ENCODE measurements at regions not wholly inside any gene's neighbourhood (a gene's known extent, or its start where the extent isn't known, plus 50 kb on each side); places are given as distances from the start of the nearest gene placed in this dataset.

GRCh38 chr5:166880456-166880855 lies 1411.0 kb upstream of the WWC1 start:
- Mint-ChIP-seq H3K27ac (no peak overlapping the region), H3K36me3 (ENCODE audit: low read depth) (no peaks in the 10 kb centered on the region), H3K9me3 (ENCODE audit: low read depth) (peaks cover 8% of the 10 kb centered on the region), H3K27me3 (no peaks in the 10 kb centered on the region), H3K4me3 (no peak overlapping the region), H3K4me1 (no peaks in the 10 kb centered on the region)
- ATAC-seq = no peak
- no peak for DNase-seq
- intact Hi-C loops (cut with DNase I, micrococcal nuclease) = no loop called here
- ChIA-PET POLR2A (no interaction called here), CTCF (no interaction called here)

- Mint-ChIP-seq H3K27ac (no peak overlapping the region), H3K27me3 (no peaks in the 10 kb centered on the region), H3K4me3 (no peak overlapping the region), H3K9me3 (ENCODE audit: low read depth) (peaks cover 8% of the 10 kb centered on the region), H3K36me3 (ENCODE audit: low read depth) (no peaks in the 10 kb centered on the region), H3K4me1 (no peaks in the 10 kb centered on the region)
- ChIA-PET POLR2A (no interaction called here), CTCF (no interaction called here)
- DNase-seq (no peak), ATAC-seq (no peak)
- intact Hi-C loops (cut with DNase I, micrococcal nuclease) = no loop called here
These were observed 1409.6 kb upstream of the WWC1 start for GRCh38 chr5:166881802-166882201.

GRCh38 chr5:166883016-166883415 lies 1408.4 kb upstream of the WWC1 start:
- DNase-seq = no peak
- POLR2A ChIA-PET = no interaction called here

GRCh38 chr5:166898166-166898565 lies 1393.3 kb upstream of the WWC1 start:
- ATAC-seq (no peak), DNase-seq (no peak)
- intact Hi-C loops (cut with DNase I, micrococcal nuclease) = no loop called here
- H3K27ac Mint-ChIP-seq = no peak overlapping the region
- no peak overlapping the region for H3K4me3 Mint-ChIP-seq
- CTCF ChIA-PET = no interaction called here
- H3K9me3 Mint-ChIP-seq (ENCODE audit: low read depth) = peaks cover 17% of the 10 kb centered on the region
- H3K4me1 Mint-ChIP-seq = no peaks in the 10 kb centered on the region
- H3K36me3 Mint-ChIP-seq (ENCODE audit: low read depth) = no peaks in the 10 kb centered on the region
- POLR2A ChIA-PET = no interaction called here
- no peaks in the 10 kb centered on the region for H3K27me3 Mint-ChIP-seq

More at GRCh38 chr5:166883016-166883415, 1408.4 kb upstream of the WWC1 start:
- H3K4me3 Mint-ChIP-seq = no peak overlapping the region
- H3K36me3 Mint-ChIP-seq (ENCODE audit: low read depth) = no peaks in the 10 kb centered on the region
- CTCF ChIA-PET = no interaction called here
- no peak overlapping the region for H3K27ac Mint-ChIP-seq
- peaks cover 8% of the 10 kb centered on the region for H3K9me3 Mint-ChIP-seq (ENCODE audit: low read depth)
- H3K27me3 Mint-ChIP-seq = no peaks in the 10 kb centered on the region
- no peaks in the 10 kb centered on the region for H3K4me1 Mint-ChIP-seq
- intact Hi-C loops (cut with DNase I, micrococcal nuclease) = no loop called here
- no peak for ATAC-seq

- ChIA-PET POLR2A (no interaction called here), CTCF (no interaction called here)
- Mint-ChIP-seq H3K4me1 (no peaks in the 10 kb centered on the region), H3K27ac (no peak overlapping the region), H3K9me3 (ENCODE audit: low read depth) (peaks cover 12% of the 10 kb centered on the region), H3K36me3 (ENCODE audit: low read depth) (no peaks in the 10 kb centered on the region), H3K4me3 (no peak overlapping the region), H3K27me3 (no peaks in the 10 kb centered on the region)
- DNase-seq = no peak
- intact Hi-C loops (cut with DNase I, micrococcal nuclease) = no loop called here
- no peak for ATAC-seq
These were observed 1392.1 kb upstream of the WWC1 start for GRCh38 chr5:166899343-166899742.

- CTCF ChIA-PET = no interaction called here
- no peak overlapping the region for H3K27ac Mint-ChIP-seq
- no peak overlapping the region for H3K4me3 Mint-ChIP-seq
- intact Hi-C loops (cut with DNase I, micrococcal nuclease) = no loop called here
- peaks cover 6% of the 10 kb centered on the region for H3K9me3 Mint-ChIP-seq (ENCODE audit: low read depth)
- POLR2A ChIA-PET = no interaction called here
- DNase-seq (no peak), ATAC-seq (no peak)
- H3K27me3 Mint-ChIP-seq = no peaks in the 10 kb centered on the region
- H3K4me1 Mint-ChIP-seq = no peaks in the 10 kb centered on the region
- no peaks in the 10 kb centered on the region for H3K36me3 Mint-ChIP-seq (ENCODE audit: low read depth)
These were observed 1386.9 kb upstream of the WWC1 start for GRCh38 chr5:166904571-166904970.

GRCh38 chr5:166906991-166907713 lies 1384.3 kb upstream of the WWC1 start:
- ATAC-seq = no peak
- Mint-ChIP-seq H3K4me1 (no peaks in the 10 kb centered on the region), H3K9me3 (ENCODE audit: low read depth) (peaks cover 2% of the 10 kb centered on the region), H3K36me3 (ENCODE audit: low read depth) (no peaks in the 10 kb centered on the region), H3K27ac (no peak overlapping the region), H3K27me3 (no peaks in the 10 kb centered on the region), H3K4me3 (no peak overlapping the region)
- DNase-seq = no peak
- CTCF ChIA-PET = no interaction called here
- POLR2A ChIA-PET = no interaction called here
- intact Hi-C loops (cut with DNase I, micrococcal nuclease) = no loop called here

GRCh38 chr5:166909040-166909439 lies 1382.4 kb upstream of the WWC1 start:
- no peak for ATAC-seq
- intact Hi-C loops (cut with DNase I, micrococcal nuclease) = no loop called here
- no peak overlapping the region for H3K4me3 Mint-ChIP-seq
- H3K36me3 Mint-ChIP-seq (ENCODE audit: low read depth) = no peaks in the 10 kb centered on the region
- H3K27ac Mint-ChIP-seq = no peak overlapping the region
- ChIA-PET CTCF (no interaction called here), POLR2A (no interaction called here)
- H3K9me3 Mint-ChIP-seq (ENCODE audit: low read depth) = no peaks in the 10 kb centered on the region
- DNase-seq = no peak
- H3K27me3 Mint-ChIP-seq = no peaks in the 10 kb centered on the region
- no peaks in the 10 kb centered on the region for H3K4me1 Mint-ChIP-seq

GRCh38 chr5:166909926-166910325 lies 1381.5 kb upstream of the WWC1 start:
- Mint-ChIP-seq H3K4me1 (no peaks in the 10 kb centered on the region), H3K9me3 (ENCODE audit: low read depth) (no peaks in the 10 kb centered on the region), H3K27me3 (no peaks in the 10 kb centered on the region), H3K36me3 (ENCODE audit: low read depth) (no peaks in the 10 kb centered on the region), H3K27ac (no peak overlapping the region), H3K4me3 (no peak overlapping the region)
- ATAC-seq (no peak), DNase-seq (no peak)
- POLR2A ChIA-PET = no interaction called here
- intact Hi-C loops (cut with DNase I, micrococcal nuclease) = no loop called here
- CTCF ChIA-PET = no interaction called here

GRCh38 chr5:166910995-166911394 lies 1380.5 kb upstream of the WWC1 start:
- no peak overlapping the region for H3K4me3 Mint-ChIP-seq
- H3K27ac Mint-ChIP-seq = no peak overlapping the region
- H3K4me1 Mint-ChIP-seq = no peaks in the 10 kb centered on the region
- DNase-seq = no peak
- intact Hi-C loops (cut with DNase I, micrococcal nuclease) = no loop called here
- no peak for ATAC-seq
- ChIA-PET POLR2A (no interaction called here), CTCF (no interaction called here)
- H3K36me3 Mint-ChIP-seq (ENCODE audit: low read depth) = no peaks in the 10 kb centered on the region
- H3K27me3 Mint-ChIP-seq = no peaks in the 10 kb centered on the region
- no peaks in the 10 kb centered on the region for H3K9me3 Mint-ChIP-seq (ENCODE audit: low read depth)

- DNase-seq = no peak
- Mint-ChIP-seq H3K27me3 (no peaks in the 10 kb centered on the region), H3K4me1 (no peaks in the 10 kb centered on the region), H3K4me3 (no peak overlapping the region), H3K36me3 (ENCODE audit: low read depth) (no peaks in the 10 kb centered on the region), H3K27ac (no peak overlapping the region), H3K9me3 (ENCODE audit: low read depth) (no peaks in the 10 kb centered on the region)
- ATAC-seq = no peak
- CTCF ChIA-PET = no interaction called here
- intact Hi-C loops (cut with DNase I, micrococcal nuclease) = no loop called here
- POLR2A ChIA-PET = no interaction called here
These were observed 1375.4 kb upstream of the WWC1 start for GRCh38 chr5:166916021-166916420.

GRCh38 chr5:166926138-166926537 lies 1365.3 kb upstream of the WWC1 start:
- POLR2A ChIA-PET = no interaction called here
- no peak for ATAC-seq
- H3K36me3 Mint-ChIP-seq (ENCODE audit: low read depth) = no peaks in the 10 kb centered on the region
- H3K27ac Mint-ChIP-seq = no peak overlapping the region
- no peak overlapping the region for H3K4me3 Mint-ChIP-seq
- H3K4me1 Mint-ChIP-seq = no peaks in the 10 kb centered on the region
- intact Hi-C loops (cut with DNase I, micrococcal nuclease) = no loop called here
- CTCF ChIA-PET = no interaction called here
- DNase-seq = no peak
- H3K9me3 Mint-ChIP-seq (ENCODE audit: low read depth) = peaks cover 12% of the 10 kb centered on the region
- no peaks in the 10 kb centered on the region for H3K27me3 Mint-ChIP-seq
